ENCODE measurements at regions not wholly inside any gene's neighbourhood (a gene's known extent, or its start where the extent isn't known, plus 50 kb on each side); places are given as distances from the start of the nearest gene placed in this dataset.

DNA sequence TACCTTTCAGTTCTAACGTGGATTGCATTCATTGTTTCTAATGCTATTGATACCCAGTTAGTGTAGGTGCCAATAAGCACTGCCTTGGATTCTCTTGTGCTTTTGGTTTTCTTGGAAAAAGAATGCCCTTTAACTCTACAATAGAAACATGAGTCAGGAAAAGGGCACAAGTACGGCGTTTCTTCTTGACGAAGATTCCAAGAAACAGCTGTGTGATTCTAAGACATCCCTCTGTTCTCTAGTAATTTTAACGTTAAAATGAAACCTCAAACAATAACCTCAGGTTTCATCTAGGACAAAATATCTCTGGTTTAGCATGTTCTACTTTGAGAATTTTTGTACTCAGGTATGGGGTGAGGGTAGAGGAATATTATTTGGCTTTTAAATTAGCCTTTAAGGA lies 540.5 kb upstream of the ATP11B start:
- Mint-ChIP-seq H3K27me3 (ENCODE audit: low read depth) (no peaks in the 10 kb centered on the region), H3K4me3 (no peak overlapping the region), H3K9me3 (no peaks in the 10 kb centered on the region), H3K4me1 (ENCODE audit: low read depth) (no peaks in the 10 kb centered on the region), H3K27ac (no peak overlapping the region), H3K36me3 (ENCODE audit: low read depth) (no peaks in the 10 kb centered on the region)
- no peak for DNase-seq (ENCODE audit: low spot score)

DNA sequence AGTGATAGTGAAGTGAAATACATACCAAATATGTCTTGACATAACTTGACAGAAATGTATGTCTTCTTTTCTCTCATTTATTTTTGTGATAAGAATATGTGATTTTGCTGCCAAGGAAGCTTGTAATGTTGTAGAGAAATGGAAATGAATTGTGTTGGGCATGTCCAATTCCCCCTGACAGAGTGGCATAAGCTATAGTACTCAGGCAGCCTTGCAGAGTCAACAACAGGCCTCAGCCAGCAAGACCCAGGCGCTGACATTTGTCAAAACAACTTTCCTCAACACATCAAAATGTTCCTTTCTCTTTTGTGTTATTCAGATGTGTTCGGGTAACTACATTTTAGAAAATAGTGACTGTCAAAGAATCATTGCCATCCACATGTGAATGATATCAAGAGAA lies 538.1 kb upstream of the ATP11B start:
- DNase-seq (ENCODE audit: low spot score): no peak
- H3K9me3 Mint-ChIP-seq: no peaks in the 10 kb centered on the region
- H3K4me1 Mint-ChIP-seq (ENCODE audit: low read depth): no peaks in the 10 kb centered on the region
- H3K4me3 Mint-ChIP-seq: no peak overlapping the region
- H3K27ac Mint-ChIP-seq: no peak overlapping the region
- H3K27me3 Mint-ChIP-seq (ENCODE audit: low read depth): no peaks in the 10 kb centered on the region
- H3K36me3 Mint-ChIP-seq (ENCODE audit: low read depth): no peaks in the 10 kb centered on the region

GRCh38 chr3:182257361-182257760 lies 535.9 kb upstream of the ATP11B start:
- H3K36me3 Mint-ChIP-seq (ENCODE audit: low read depth): no peaks in the 10 kb centered on the region
- no peaks in the 10 kb centered on the region for H3K9me3 Mint-ChIP-seq
- H3K4me1 Mint-ChIP-seq (ENCODE audit: low read depth): no peaks in the 10 kb centered on the region
- no peaks in the 10 kb centered on the region for H3K27me3 Mint-ChIP-seq (ENCODE audit: low read depth)
- no peak for DNase-seq (ENCODE audit: low spot score)
- no peak overlapping the region for H3K27ac Mint-ChIP-seq
- no peak overlapping the region for H3K4me3 Mint-ChIP-seq

DNA sequence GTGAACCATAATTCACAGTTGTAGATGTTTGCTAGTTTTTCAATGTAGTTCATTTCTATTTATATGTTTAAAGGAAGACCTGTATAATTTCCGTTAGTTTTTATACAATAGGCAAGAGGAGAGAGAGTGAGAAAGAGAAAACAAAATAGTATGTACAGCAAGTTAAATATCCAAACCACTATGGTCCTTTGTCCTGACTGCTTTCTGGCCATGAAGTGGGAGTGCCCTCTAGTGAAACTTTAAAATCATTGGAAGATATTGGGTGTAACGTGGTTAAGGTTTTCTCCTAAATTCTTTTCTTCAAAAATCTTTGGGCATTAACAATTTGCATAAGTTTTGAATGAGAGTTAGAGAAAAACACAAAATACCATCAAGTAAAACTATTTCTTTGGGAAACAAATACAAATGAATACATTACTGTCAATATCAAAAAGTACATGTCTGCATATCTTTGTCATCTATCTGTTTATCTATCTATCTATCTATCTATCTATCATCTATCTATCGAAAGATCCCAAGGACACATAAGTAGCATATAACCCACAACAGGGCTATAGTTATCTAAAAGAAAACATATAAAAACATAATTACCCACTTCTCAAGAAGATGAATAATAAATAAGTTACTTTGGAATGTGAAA lies 534.6 kb upstream of the ATP11B start:
- Mint-ChIP-seq H3K36me3 (ENCODE audit: low read depth) (no peaks in the 10 kb centered on the region), H3K27me3 (ENCODE audit: low read depth) (no peaks in the 10 kb centered on the region), H3K4me3 (no peak overlapping the region), H3K4me1 (ENCODE audit: low read depth) (no peaks in the 10 kb centered on the region), H3K9me3 (no peaks in the 10 kb centered on the region), H3K27ac (no peak overlapping the region)
- no peak for DNase-seq (ENCODE audit: low spot score)

DNA sequence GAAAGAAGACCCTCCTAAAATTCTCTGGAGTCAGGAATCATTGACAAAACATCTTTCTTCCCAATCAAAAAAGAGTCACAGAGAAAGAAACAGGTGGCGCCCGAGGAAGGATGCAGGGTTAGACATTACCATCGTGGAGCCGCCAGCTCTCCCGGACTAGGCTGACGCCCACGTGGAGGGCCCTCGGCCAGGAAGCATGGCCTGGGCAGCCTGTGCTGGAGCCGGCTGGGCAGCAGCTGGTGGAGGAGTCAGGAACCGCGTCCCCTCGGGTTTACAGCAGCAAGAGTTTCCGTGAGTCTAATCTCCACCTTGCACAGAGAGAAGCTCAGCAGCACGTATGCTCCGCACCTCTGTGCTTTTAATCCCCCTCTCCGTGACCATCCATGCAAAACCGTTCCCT lies 533.7 kb upstream of the ATP11B start:
- Mint-ChIP-seq H3K36me3 (ENCODE audit: low read depth) (no peaks in the 10 kb centered on the region), H3K9me3 (no peaks in the 10 kb centered on the region), H3K27me3 (ENCODE audit: low read depth) (no peaks in the 10 kb centered on the region), H3K4me1 (ENCODE audit: low read depth) (no peaks in the 10 kb centered on the region), H3K27ac (no peak overlapping the region), H3K4me3 (no peak overlapping the region)
- no peak for DNase-seq (ENCODE audit: low spot score)

DNA sequence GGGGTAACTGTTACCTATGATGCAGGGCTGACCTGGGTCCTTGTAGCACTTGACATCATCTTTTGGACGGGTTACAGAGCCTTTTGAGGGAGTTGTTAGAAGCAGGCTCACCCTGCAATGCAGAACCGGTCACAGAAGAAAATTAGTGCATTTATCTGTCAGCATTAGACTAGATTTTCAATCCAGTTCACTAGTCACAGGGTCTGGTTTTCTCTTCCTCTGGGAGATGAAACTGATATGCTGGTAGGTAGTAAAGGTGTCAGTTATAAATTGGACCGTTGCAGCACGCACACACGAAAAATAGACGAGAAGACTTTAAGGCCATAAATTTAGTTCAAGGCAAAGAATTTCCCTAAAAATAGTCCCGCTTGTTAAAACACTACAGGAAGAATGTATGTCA lies 532.3 kb upstream of the ATP11B start:
- Mint-ChIP-seq H3K4me3 (no peak overlapping the region), H3K9me3 (no peaks in the 10 kb centered on the region), H3K27me3 (ENCODE audit: low read depth) (no peaks in the 10 kb centered on the region), H3K36me3 (ENCODE audit: low read depth) (no peaks in the 10 kb centered on the region), H3K27ac (no peak overlapping the region), H3K4me1 (ENCODE audit: low read depth) (no peaks in the 10 kb centered on the region)
- DNase-seq (ENCODE audit: low spot score): no peak

DNA sequence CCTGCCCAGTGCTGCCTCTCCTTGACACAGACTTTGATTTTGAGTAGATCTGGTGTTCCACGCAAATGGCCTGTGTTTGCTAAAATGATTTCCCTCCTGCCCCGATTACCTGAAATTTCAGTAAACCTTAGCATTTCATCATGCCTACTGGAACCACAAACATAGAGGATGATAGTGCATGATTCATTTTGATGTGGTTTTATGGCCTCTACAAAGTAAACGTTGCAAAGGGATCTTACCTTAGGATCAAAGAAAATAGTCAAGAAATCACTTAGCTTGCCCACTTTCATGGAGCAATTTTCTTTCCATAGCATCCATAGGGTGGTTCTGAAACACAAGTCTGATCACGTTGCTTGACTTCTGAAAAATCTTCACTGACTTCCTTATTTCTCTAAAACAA lies 524.6 kb upstream of the ATP11B start:
- H3K4me3 Mint-ChIP-seq: no peak overlapping the region
- DNase-seq (ENCODE audit: low spot score): no peak
- no peaks in the 10 kb centered on the region for H3K4me1 Mint-ChIP-seq (ENCODE audit: low read depth)
- no peaks in the 10 kb centered on the region for H3K27me3 Mint-ChIP-seq (ENCODE audit: low read depth)
- H3K27ac Mint-ChIP-seq: no peak overlapping the region
- H3K9me3 Mint-ChIP-seq: no peaks in the 10 kb centered on the region
- H3K36me3 Mint-ChIP-seq (ENCODE audit: low read depth): no peaks in the 10 kb centered on the region

DNA sequence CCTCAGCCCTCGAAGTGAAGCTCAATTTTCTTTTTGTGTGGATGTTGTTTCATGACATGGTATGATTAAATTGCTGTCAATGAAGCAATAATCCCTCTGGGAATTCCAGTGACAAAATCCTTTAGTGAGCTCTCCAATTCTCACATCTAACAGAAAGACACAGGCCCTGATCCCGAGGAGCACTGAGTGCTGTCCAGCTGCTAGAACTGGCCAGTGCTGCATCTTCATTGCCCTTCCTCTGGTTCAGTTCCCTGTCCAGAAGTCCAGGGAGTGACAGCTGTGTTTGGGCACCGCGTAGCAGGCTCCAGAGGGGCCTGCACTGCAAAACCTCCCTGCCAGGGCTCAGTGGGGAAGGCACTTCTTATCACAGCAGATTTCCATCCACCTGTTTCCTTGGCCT lies 516.8 kb upstream of the ATP11B start:
- H3K27ac Mint-ChIP-seq: no peak overlapping the region
- H3K9me3 Mint-ChIP-seq: no peaks in the 10 kb centered on the region
- no peak for DNase-seq (ENCODE audit: low spot score)
- no peak overlapping the region for H3K4me3 Mint-ChIP-seq
- no peaks in the 10 kb centered on the region for H3K4me1 Mint-ChIP-seq (ENCODE audit: low read depth)
- H3K27me3 Mint-ChIP-seq (ENCODE audit: low read depth): no peaks in the 10 kb centered on the region
- no peaks in the 10 kb centered on the region for H3K36me3 Mint-ChIP-seq (ENCODE audit: low read depth)

- DNase-seq (ENCODE audit: low spot score): no peak
- no peak overlapping the region for H3K4me3 Mint-ChIP-seq
- H3K27ac Mint-ChIP-seq: no peak overlapping the region
- H3K4me1 Mint-ChIP-seq (ENCODE audit: low read depth): no peaks in the 10 kb centered on the region
- no peaks in the 10 kb centered on the region for H3K36me3 Mint-ChIP-seq (ENCODE audit: low read depth)
- no peaks in the 10 kb centered on the region for H3K27me3 Mint-ChIP-seq (ENCODE audit: low read depth)
- no peaks in the 10 kb centered on the region for H3K9me3 Mint-ChIP-seq
Measured at GRCh38 chr3:182284793-182285192, 508.5 kb upstream of the ATP11B start.

GRCh38 chr3:182292591-182292990 lies 500.7 kb upstream of the ATP11B start:
- DNase-seq (ENCODE audit: low spot score): no peak
- Mint-ChIP-seq H3K36me3 (ENCODE audit: low read depth) (no peaks in the 10 kb centered on the region), H3K27me3 (ENCODE audit: low read depth) (no peaks in the 10 kb centered on the region), H3K4me1 (ENCODE audit: low read depth) (no peaks in the 10 kb centered on the region), H3K9me3 (no peaks in the 10 kb centered on the region), H3K4me3 (no peak overlapping the region), H3K27ac (no peak overlapping the region)

- no peak overlapping the region for H3K4me3 Mint-ChIP-seq
- no peak overlapping the region for H3K27ac Mint-ChIP-seq
- DNase-seq (ENCODE audit: low spot score): no peak
- no peaks in the 10 kb centered on the region for H3K9me3 Mint-ChIP-seq
- H3K36me3 Mint-ChIP-seq (ENCODE audit: low read depth): no peaks in the 10 kb centered on the region
- no peaks in the 10 kb centered on the region for H3K27me3 Mint-ChIP-seq (ENCODE audit: low read depth)
- no peaks in the 10 kb centered on the region for H3K4me1 Mint-ChIP-seq (ENCODE audit: low read depth)
Measured at GRCh38 chr3:182294256-182294655, 499.0 kb upstream of the ATP11B start.

- no peak overlapping the region for H3K4me3 Mint-ChIP-seq
- H3K9me3 Mint-ChIP-seq: no peaks in the 10 kb centered on the region
- no peaks in the 10 kb centered on the region for H3K27me3 Mint-ChIP-seq (ENCODE audit: low read depth)
- H3K36me3 Mint-ChIP-seq (ENCODE audit: low read depth): no peaks in the 10 kb centered on the region
- DNase-seq (ENCODE audit: low spot score): no peak
- H3K27ac Mint-ChIP-seq: no peak overlapping the region
- H3K4me1 Mint-ChIP-seq (ENCODE audit: low read depth): no peaks in the 10 kb centered on the region
Measured at GRCh38 chr3:182294696-182295095, 498.6 kb upstream of the ATP11B start.

- Mint-ChIP-seq H3K27ac (no peak overlapping the region), H3K4me1 (ENCODE audit: low read depth) (no peaks in the 10 kb centered on the region)
- no peak for DNase-seq (ENCODE audit: low spot score)
Measured at GRCh38 chr3:182300266-182300665, 493.0 kb upstream of the ATP11B start.

GRCh38 chr3:182303169-182303568 lies 490.1 kb upstream of the ATP11B start:
- H3K27ac Mint-ChIP-seq: no peak overlapping the region
- H3K4me3 Mint-ChIP-seq: no peak overlapping the region
- no peaks in the 10 kb centered on the region for H3K27me3 Mint-ChIP-seq (ENCODE audit: low read depth)
- no peaks in the 10 kb centered on the region for H3K4me1 Mint-ChIP-seq (ENCODE audit: low read depth)
- H3K9me3 Mint-ChIP-seq: no peaks in the 10 kb centered on the region
- no peak for DNase-seq (ENCODE audit: low spot score)
- H3K36me3 Mint-ChIP-seq (ENCODE audit: low read depth): no peaks in the 10 kb centered on the region

More at GRCh38 chr3:182300266-182300665, 493.0 kb upstream of the ATP11B start:
- Mint-ChIP-seq H3K4me3 (no peak overlapping the region), H3K27me3 (ENCODE audit: low read depth) (no peaks in the 10 kb centered on the region), H3K9me3 (no peaks in the 10 kb centered on the region), H3K36me3 (ENCODE audit: low read depth) (no peaks in the 10 kb centered on the region)

DNA sequence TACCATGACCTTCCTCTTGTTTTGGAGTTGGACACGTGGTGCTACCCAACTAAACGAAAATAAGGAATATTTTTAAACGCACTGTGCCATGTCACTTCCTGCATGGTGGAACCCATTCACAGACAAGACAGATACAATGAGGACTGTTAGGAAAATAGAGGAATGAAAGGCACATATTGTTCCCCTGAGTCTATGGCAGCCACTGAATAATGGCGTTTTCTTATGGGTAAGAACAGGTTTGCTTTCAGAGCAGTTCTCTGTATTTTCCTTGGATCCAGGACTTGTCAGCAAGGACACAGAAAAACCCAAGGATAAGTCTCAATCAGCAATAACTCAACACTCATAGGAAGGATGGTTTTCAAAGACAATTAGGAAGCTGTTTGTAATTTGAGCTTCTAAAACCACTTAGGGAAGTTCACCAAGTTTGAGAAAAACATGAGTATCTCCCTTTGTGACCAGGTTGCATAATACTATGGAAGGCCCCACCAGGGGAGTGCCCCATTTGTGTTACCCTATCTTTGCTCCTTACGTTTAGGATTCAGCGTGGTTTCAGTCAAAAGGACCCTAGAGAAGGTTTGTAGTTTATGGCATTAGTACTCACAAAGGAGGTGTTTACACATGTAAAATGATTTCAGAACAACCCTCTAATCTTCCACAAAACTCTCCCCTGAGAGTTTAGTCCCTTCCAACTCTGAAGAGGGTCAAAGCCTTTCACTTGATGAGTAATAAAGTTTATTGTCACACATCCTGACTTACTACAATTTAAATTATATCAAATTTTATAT lies 487.2 kb upstream of the ATP11B start:
- Mint-ChIP-seq H3K36me3 (ENCODE audit: low read depth) (no peaks in the 10 kb centered on the region), H3K27ac (no peak overlapping the region), H3K4me3 (no peak overlapping the region), H3K27me3 (ENCODE audit: low read depth) (no peaks in the 10 kb centered on the region), H3K9me3 (no peaks in the 10 kb centered on the region), H3K4me1 (ENCODE audit: low read depth) (no peaks in the 10 kb centered on the region)
- no peak for DNase-seq (ENCODE audit: low spot score)
